GM21526 (cell line): ENCODE measurements at regions not wholly inside any gene's neighbourhood (a gene's known extent, or its start where the extent isn't known, plus 50 kb on each side); places are given as distances from the start of the nearest gene placed in this dataset.

Experiments
- ATAC-seq: cut with Tn5 transposase; IDR thresholded peaks from one replicate; pipeline ENCODE4 v1.9.1; 2021; ENCODE audit warnings: moderate library complexity; ENCODE audit not compliant: unreplicated experiment, low FRiP score

DNA sequence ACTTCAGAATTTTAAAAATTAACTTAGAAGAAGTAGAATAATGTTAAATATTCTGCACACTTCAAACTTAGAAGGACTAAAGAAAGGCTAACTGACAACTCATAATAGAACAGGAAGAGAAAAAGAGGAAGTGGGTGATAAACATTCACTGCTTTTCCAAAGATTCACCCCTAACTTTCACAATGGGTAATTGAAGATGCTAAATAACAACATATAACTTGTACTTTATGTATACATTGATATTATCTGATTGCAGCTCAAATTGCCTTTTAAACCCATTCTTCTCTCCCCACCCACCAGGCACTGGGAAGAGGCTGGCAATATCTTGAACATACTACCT, 376.6 kb downstream of the EFNA5 start:
- ATAC-seq: peak; percentile 74

DNA sequence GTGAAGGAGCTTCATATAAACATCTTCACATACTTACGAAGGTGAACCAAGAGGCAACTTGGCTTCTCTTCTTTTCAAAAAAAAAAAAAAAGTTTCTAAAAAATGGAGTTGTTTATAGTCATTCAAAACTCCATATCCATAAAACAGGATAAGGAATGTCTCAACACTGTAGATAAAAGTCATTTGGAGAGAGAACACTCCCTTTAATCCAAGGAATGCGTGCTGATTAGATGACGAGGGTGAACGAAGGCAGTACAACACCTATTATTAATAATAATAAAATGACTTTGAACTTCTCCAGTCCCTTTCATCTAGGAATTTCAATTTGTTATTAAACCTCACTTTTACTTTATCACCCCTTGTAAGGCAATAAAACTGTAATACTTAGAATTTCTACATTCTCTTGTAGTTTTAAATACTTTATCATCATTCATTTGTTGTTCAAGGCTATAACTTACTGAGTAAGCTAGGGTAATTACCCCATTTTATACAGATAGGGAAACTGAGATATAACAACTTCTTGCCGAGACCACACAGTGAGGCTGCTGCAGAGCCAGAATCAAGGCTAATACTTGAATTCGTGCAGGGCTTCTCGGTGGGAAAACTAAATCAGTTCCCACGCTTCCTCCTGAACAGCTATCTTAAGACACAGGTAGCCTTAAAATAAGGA, 377.1 kb downstream of the EFNA5 start:
- ATAC-seq: peak; percentile 14

DNA sequence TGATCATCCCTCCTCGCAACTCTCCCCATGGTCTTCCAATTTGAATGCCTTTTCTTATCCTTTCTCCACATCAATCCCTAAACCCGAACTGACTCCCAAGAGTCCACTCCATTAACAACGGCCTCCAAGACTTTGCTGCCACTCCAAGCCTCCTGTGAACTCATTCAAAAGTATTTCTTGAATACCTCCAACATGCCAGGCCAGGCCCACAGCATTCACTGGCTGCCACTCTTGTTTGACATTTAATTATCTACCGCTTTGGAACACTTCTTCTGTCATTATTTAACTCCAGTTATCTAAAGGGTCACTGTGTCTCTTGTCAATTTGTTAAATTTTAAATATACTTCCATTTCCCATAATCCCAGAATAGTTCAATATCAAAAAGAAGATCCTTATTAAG, 378.9 kb downstream of the EFNA5 start:
- ATAC-seq: no peak

DNA sequence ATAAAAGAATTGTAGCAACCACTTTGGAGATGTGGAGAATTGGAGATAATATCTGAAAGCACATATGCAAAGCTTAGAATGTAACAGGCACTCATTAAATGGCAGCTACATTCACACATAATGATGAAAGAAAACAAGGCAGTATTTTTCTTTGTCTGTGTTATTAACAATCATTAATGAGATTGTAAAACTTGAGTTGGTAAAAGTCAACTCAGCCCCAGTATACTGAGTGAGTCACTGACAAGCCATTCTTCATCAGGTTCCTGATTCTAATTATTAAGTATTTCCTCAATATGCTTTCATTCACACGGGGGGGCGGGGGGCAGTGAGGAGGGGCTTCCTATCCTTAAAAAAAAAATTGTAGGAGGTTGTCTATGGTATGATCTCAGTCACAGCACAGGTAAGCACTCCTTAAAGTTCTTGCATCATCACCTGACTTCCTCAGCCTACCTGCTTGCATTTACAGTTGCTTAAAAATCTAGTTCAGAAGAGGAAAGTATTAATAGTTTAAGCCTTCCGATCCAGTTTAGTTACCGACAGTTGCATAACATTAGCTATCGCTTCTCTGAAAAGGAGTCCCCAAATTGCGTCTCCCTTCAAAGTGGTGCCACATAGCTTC, 379.8 kb downstream of the EFNA5 start:
- ATAC-seq: no peak

DNA sequence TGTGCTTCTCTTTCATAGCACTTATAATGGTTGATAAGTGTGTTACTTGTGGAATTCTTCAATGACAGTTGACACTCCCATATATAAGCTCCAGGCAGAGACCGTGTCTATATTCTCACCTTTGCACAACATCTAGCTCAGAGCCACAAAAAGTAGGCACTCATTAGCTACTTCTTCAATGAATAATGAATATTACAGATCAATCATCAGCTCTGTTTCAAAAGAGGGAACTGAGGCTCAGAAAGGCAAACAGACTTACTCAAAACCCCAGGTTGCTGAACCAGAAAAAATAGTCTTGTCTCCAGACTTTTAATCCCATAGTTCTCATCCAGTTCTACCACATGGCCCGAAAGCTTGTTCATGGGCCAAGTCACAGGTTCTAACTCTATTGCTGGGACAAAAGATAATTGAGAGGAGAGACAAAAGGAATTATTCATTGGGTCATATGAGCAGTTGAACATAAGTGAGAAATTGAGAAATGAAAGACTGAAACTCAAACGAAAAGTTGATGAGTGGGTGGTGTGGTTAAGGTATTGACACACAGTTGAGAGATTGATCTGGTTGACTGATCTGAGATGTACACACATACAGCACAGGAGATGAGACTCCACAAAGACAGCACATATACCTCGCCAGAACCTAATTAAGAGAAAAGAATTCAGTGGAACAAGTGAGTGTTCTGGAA, 381.6 kb downstream of the EFNA5 start:
- peak; percentile 95 for ATAC-seq

DNA sequence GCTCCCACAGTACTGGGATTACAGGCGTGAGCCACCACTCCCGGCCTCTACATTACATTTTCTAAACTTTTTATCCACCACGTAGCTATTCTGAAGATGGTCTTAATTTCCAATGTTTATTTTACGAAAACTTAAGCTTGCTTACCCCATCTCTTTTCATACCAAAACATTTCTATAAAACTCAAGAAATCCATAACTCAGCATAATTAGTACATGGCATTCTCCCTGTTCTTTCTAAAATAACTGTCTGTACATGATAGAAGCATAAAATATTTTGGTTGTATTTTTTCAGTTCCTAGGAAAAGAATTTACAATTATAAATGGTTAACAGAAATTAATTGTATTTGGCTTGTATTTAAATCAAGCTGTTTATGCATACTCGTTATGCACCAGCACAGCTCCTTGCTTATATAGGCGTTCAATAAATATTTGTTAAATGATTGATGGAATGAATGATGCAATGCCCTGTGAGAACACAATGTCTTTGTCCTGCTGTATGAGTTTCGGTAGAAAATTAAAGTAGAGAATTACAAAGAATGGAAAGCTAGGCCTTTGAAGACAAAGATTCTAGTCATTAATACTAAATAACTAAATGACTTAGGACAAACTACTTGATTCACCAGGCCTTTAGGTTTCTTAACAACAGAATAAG, 384.2 kb downstream of the EFNA5 start:
- ATAC-seq: no peak

DNA sequence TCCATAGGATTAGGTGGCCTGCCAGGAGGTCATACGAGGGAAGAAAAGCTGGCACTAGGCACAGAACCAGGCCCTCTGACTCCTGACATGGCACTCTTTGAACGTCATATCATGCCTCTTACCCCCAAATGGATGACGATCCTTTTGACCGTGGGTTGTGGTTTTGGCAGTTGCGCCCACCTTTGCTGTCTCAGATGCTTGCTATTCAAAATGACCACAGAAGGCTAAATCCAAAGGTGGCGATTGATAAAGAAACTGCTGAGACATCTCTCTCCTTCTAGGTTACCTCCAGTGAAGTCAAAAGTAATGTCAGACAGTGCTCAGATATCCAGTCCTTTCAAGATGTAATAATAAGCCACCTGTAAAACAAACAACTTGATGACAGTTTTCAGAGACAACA, 385.0 kb downstream of the EFNA5 start:
- no peak for ATAC-seq

DNA sequence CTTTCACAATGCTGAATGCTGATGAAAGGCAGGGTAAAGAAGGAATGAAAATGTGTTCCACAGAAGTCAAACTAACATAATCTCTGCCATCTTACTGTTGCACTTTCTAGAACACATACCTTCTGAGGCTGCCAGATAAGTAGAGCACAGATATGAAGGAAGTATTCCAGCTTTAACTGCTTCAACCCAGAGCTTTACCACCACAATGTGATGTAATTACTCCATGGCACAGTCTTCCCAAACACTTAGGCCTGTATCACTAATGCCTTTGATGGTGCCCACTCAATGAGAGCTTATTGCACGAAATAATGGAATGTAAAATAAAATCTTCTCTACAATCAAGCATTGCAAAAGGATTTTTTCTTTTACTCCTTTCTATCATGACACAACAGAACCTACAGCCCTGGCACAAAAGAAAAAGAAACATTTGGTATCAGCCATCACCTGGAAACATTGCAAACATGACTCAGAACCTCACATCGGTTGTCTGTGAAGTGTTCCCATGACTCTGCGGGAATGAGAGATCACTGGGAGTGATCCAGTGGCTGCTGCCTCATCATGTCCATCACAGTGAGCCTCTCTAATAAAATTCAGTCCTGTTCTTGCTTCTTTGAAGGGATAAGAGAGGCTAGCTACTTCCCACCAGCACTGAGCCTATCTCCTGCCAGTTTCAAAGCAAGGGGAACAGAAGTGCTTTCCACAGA, 385.8 kb downstream of the EFNA5 start:
- no peak for ATAC-seq

DNA sequence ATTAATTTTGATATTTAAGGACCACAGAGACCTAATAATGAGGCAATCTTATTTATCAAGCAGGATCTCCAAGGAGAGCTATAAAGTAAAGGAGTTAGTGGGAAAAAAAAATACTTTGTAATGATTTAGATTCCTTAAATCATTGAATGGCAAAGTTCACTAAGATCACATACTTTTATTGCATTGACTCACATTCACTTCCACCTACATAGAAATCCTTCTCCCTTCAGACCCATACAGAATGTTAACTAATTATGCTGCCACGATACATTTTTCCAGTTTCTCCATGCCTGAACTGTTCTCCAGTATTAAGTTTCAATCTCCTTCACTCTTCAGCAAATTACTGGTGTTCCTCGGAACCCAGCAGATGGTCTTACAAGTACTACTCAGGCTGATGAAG, 388.7 kb downstream of the EFNA5 start:
- ATAC-seq: no peak

DNA sequence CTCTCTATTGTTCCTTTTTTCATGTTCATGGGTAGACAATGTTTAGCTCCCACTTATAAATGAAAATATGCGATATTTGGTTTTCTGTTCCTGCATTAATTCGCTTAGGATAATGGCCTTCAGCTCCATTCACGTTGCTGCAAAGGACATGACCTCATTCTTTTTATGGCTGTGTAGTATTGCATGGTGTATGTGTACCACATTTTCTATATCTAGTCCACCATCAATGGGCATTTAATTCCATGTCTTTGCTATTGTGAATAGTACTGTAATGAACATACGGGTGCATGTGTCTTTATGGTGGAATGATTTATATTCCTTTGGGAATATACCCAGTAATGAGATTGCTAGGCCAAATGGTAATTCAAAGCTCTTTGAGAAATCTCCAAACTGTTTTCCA, 392.0 kb downstream of the EFNA5 start:
- ATAC-seq: no peak

DNA sequence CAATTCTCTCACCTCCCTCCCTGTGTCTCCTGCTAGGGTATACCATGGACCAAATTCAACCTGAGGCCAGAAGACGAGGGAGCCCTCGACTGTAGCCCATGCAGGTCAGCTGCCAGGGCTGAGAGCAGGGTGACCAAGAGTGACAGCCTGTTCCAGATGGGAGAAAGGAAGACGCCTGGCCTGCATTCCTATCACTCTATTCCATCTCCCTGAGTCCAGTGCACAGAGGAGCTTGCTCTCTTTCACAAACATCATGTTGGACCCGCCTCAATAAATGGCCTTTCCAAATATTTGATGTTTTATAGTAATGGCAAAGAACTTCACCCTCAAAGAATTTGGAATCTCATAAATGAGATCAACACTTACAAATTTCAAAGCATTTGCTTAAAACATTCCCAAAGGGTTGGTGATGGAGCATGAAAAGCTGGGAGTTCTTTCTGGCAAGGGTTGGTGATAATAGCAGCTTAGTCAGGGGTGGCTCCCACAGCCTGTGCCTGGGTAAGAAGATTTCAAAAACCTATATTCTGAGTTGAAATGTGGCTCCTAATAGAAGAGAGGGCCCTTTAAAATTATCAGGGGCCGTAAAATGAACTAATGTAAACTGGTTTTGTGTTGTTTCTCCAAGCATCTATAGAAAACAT, 393.1 kb downstream of the EFNA5 start:
- ATAC-seq: no peak

DNA sequence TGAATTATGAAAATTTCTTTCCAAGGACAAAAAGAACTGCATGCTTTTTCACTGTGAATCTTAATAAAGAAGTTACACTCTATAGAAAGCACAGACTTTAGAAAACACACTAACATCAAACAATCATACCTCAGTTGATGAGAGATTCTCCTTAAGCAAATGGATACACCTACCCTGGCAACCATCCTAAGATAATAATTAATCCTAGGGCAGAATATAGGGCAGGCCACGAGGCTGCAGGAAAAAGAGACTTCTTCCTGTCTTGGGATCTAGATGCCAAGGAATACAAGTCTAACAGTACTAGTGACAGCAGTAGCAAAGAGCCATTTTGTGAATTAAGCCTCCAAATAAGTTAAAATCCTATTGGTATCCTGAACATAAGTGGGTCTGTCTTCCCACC, 395.4 kb downstream of the EFNA5 start:
- no peak for ATAC-seq

DNA sequence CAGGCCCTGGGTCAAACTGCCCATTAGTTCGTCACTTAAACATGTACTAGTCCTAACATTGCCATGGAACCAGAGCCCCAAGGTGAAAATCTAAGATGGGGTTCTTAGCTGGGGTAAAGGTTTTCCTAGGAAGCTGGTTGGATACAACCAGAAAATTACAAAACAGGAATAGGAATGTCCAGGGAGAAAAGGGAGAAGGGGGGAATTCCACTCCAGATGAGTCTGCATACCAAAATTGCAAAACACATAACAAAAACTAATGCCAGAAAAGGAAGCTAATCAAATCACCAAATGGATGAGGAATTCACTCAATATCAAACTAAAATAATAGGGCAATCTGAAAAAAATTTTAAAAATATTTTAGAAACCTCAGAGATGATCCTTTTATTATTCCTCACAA, 396.2 kb downstream of the EFNA5 start:
- ATAC-seq: no peak

DNA sequence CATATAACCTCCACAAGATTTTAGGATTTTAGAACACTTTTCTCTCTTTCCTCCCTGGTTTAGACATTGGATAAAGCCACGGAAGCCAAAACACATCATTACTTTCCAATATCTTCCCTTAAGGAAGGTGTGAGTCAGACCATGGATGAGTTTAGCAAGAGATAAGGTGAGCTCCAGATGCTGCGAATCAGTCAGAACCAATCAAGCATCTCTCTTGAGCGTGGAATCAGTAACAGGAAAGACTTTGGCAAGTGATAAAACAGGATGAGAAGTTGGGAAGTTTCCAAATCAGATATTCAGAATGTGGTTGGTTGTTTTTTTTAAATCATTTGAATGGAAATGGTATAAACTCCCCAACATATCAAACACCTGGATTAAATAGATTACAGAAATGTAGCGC, 397.8 kb downstream of the EFNA5 start:
- no peak for ATAC-seq

DNA sequence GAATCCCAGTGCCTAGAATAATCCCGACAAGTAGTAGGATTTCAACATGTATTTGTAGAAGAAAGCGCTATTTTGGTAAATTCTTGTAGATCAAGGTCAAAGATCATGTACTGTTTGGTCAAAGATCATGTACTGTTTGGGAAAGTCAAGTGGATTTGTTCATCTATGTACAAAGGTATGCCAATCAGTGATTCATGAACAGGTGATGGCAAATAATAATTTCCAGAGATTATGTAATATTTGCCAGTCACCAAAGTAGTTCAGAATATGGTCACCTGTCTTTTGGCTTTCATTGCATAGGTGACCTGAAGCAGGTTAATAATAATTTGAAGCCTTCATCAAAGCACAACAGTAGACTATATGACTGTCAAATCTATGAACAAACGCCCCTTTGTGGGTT, 398.2 kb downstream of the EFNA5 start:
- no peak for ATAC-seq

DNA sequence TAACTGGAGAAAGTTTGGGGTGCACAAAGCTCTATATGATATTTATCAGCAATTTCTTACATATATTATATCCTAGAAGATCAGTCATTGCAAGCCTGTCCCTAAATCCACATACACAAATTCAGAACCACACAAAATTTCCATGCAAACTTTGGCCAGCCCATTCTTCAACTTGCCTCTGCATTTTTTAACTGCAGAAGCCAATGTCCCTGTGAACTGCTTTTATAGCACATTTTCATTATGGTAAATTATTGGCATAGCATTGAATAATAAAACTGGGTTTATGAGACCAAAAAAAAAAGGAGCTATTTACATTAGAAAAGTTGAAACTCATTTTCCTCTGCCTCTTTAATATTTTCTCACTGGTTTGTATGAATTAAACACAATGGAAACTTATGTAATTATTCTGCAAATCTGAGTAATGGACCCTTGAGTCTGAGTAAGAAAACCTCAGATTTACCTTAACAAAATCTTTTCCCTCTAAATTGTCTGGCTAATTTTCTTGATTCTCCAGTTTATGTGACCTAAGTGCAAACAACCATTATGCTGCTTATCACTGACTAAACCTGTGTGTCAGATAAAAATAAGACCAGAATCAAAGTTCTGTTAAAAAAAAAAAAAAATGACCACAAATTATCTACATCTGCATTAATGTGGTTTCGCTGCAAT, 398.9 kb downstream of the EFNA5 start:
- no peak for ATAC-seq

DNA sequence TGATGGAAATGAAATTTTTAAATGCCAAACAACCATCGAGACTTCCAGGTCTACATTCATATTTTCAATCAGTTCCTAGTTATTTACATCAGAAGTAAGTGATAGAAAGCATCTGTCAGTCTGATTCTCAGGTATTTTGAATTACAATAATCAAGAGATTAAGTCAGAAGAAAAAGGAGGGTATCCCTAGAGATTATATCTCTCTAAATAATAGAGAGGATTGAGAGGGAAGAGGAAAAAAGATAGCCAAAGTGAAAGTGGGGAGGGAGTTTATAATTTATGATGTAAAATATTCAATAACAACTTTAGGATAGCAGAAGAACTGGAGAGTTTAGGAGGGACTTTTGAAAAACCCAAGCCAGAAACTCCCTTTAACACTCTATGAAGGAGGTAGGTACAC, 400.2 kb downstream of the EFNA5 start:
- ATAC-seq: no peak

DNA sequence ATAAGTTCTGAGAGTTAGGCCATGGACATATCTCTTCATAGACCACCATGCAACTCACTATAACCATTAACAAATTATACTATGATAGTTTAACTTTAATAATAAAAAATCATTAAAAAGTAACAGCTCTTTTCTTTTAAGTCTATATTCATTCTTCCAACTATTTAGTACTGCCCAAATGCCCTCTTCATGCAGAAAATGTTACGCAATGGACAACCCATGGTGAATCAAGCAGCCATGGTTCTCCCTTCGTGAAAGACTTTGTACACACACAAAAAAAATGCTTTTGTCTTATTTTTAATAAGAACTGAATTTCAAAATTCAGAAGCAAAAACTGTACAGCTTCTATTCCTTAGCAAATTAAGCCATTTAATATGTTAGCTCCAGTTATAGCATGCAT, 401.1 kb downstream of the EFNA5 start:
- ATAC-seq: no peak

DNA sequence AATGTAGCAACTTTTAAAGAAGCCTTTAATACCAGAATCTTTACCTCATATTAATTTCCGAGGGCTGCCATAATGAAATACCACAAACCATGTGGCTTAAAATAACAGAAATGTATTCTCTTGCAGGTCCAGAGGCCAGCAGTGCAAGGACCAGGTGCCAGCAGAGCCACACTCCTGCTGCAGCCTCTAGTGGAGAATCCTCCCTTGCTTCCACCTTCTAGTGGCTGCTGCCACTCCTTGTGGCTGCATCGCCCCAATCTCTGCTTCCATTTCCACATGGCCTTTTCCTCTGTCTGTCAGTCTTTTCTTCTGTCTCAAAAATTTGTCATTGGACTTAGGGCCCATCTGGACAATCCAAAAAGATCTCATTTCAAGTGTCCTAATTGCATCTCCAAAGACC, 401.5 kb downstream of the EFNA5 start:
- ATAC-seq: no peak

DNA sequence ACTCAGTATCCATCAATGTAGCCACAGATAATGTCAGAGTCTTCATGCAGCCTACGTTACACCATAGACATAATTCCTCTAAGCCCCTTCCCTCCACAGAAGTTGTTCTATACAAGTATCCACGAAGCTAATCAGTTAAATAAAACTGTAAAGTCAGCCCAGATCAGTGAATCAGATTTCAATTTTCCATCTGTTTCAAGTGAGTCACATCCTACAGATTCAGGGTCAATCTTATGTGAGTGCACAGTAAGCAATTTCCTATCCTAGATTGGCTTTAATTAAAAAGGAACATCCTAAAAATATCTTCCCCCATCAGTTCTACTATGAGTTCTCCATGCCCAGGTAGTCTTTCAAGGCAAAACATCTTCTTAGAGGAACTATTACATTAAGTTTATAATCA, 402.5 kb downstream of the EFNA5 start:
- ATAC-seq: no peak
